K562 (cell line): ENCODE measurements at regions not wholly inside any gene's neighbourhood (a gene's known extent, or its start where the extent isn't known, plus 50 kb on each side); places are given as distances from the start of the nearest gene placed in this dataset.

ENCODE experiments used
- CHAMP1 ChIP-seq: fragments of 450-650 bp; IDR thresholded peaks from 2 replicates; pipeline ENCODE4 v1.6.1; 2016; ENCODE audit warnings: mild to moderate bottlenecking
- PCBP2 ChIP-seq: fragments of 200-400 bp; formaldehyde crosslinking; IDR thresholded peaks from 2 replicates; pipeline ENCODE4 v1.6.1; 2018; ENCODE audit warnings: low read length, low read depth, mild to moderate bottlenecking, moderate library complexity; ENCODE audit not compliant: poor library complexity, severe bottlenecking
- POLR2G ChIP-seq: fragments of 200-400 bp; formaldehyde crosslinking; IDR thresholded peaks from 2 replicates; pipeline ENCODE4 v1.6.1; 2017; ENCODE audit warnings: low read depth, mild to moderate bottlenecking, antibody characterized with exemption, low read length, moderate library complexity
- PYGO2 ChIP-seq: fragments of 450-650 bp; IDR thresholded peaks from 2 replicates; pipeline ENCODE4 v1.6.1; 2016; ENCODE audit warnings: mild to moderate bottlenecking, missing genetic modification characterization, moderate library complexity, missing compliant biosample characterization
- SRSF9 ChIP-seq: fragments of 200-400 bp; formaldehyde crosslinking; IDR thresholded peaks from 2 replicates; pipeline ENCODE4 v1.6.1; 2017; ENCODE audit warnings: low read depth, low read length, borderline replicate concordance
- TARDBP ChIP-seq: fragments of 450-650 bp; IDR thresholded peaks from 2 replicates; pipeline ENCODE4 v1.6.1; 2016
- YY1 ChIP-seq, 3 experiments: IDR thresholded peaks; 2 replicates each; pipeline ENCODE4 v1.6.1; 2011; ENCODE audit warnings: low read length in 2 of 3, mild to moderate bottlenecking in 2 of 3, moderate library complexity in 2 of 3, borderline replicate concordance in 1 of 3, control low read depth in 1 of 3, low read depth in 1 of 3; ENCODE audit not compliant: insufficient read depth in 3 of 3, insufficient replicate concordance in 2 of 3, control insufficient read depth in 1 of 3, insufficient read length in 1 of 3; ENCODE audit errors: extremely low read depth in 1 of 3
- ZNF133 ChIP-seq: fragments of 250-450 bp; sonication (Bioruptor Pico); IDR thresholded peaks from 2 replicates; pipeline ENCODE4 v1.4.0; 2020; ENCODE audit warnings: mild to moderate bottlenecking

- TF ChIP-seq CHAMP1 (no peak), PYGO2 (tag) (no peak), POLR2G (no peak), SRSF9 (no peak), TARDBP (no peak), ZNF133 (CRISPR knock-in tag) (no peak), YY1 (IDR thresholded peaks at IDR 0.05; ENCODE audit: borderline replicate concordance in 1 of 3, control insufficient read depth in 1 of 3, extremely low read depth in 1 of 3, insufficient read depth in 3 of 3, insufficient read length in 1 of 3, insufficient replicate concordance in 2 of 3, low read depth in 1 of 3, low read length in 2 of 3) (no peak), PCBP2 (no peak)
These were observed 166.9 kb downstream of the ABHD5 start (continued) for GRCh38 chr3:43857361-43858293.
